PC-3 (cell line): ENCODE measurements at regions not wholly inside any gene's neighbourhood (a gene's known extent, or its start where the extent isn't known, plus 50 kb on each side); places are given as distances from the start of the nearest gene placed in this dataset.

Source experiments
- EZH2 ChIP-seq: fragments of 300-600 bp; sonication (generic); IDR thresholded peaks from one replicate; pipeline ENCODE4 v1.6.1; 2017; ENCODE audit warnings: antibody characterized with exemption, mild to moderate bottlenecking, low read length; ENCODE audit not compliant: unreplicated experiment
- EZH2phosphoT487 ChIP-seq: fragments of 300-600 bp; sonication (generic); IDR thresholded peaks from 2 replicates; pipeline ENCODE4 v1.6.1; 2018; ENCODE audit warnings: mild to moderate bottlenecking, antibody characterized with exemption, low read length, borderline replicate concordance
- TF ChIP-seq, protein P1 (sequence below): fragments of 300-600 bp; sonication (generic); conservative IDR thresholded peaks from 2 replicates; pipeline ENCODE4 v1.5.1; 2017; ENCODE audit warnings: antibody characterized with exemption, low read depth, mild to moderate bottlenecking, low read length

- TF ChIP-seq, protein P1, sequence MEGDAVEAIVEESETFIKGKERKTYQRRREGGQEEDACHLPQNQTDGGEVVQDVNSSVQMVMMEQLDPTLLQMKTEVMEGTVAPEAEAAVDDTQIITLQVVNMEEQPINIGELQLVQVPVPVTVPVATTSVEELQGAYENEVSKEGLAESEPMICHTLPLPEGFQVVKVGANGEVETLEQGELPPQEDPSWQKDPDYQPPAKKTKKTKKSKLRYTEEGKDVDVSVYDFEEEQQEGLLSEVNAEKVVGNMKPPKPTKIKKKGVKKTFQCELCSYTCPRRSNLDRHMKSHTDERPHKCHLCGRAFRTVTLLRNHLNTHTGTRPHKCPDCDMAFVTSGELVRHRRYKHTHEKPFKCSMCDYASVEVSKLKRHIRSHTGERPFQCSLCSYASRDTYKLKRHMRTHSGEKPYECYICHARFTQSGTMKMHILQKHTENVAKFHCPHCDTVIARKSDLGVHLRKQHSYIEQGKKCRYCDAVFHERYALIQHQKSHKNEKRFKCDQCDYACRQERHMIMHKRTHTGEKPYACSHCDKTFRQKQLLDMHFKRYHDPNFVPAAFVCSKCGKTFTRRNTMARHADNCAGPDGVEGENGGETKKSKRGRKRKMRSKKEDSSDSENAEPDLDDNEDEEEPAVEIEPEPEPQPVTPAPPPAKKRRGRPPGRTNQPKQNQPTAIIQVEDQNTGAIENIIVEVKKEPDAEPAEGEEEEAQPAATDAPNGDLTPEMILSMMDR, result no peak
- TF ChIP-seq EZH2, result no peak
- no peak for TF ChIP-seq EZH2phosphoT487
Observed at GRCh38 chr2:156704617-156705016, 268.4 kb downstream of the GPD2 start.
